ENCODE measurements at regions not wholly inside any gene's neighbourhood (a gene's known extent, or its start where the extent isn't known, plus 50 kb on each side); places are given as distances from the start of the nearest gene placed in this dataset.

DNA sequence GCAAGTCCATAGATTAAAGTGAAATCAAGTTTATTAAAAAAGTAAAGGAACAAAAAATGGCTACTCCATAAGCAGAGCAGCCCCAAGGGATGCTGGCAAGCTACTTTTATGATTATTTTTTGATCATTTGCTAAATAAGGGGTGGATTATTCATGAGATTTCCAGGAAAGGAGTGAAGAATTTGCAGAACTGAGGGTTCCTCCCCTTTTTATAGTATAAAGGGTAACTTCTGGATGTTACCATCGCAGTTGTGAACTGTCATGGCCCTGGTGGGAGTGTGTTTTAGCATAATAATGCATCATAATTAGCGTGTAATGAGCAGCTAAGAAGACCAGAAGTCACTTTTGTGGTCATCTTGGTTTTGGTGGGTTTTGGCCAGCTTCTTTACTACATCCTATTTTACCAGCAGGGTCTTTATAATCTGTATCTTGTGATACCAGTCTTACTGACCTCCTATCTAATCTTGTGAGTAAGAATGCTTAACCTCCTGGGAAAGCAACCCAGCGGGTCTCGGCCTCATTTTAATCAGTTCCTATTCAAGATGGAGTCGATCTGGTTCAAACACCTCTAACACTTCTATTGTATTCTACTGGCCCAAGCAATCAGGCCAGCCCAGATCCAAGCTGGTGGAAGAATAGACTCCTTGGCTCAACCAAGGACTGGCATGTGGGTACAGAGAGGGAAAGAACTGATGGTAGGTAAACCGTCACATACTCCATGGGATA, 87.9 kb upstream of the NPSR1 start:
- TF ChIP-seq, protein P1, sequence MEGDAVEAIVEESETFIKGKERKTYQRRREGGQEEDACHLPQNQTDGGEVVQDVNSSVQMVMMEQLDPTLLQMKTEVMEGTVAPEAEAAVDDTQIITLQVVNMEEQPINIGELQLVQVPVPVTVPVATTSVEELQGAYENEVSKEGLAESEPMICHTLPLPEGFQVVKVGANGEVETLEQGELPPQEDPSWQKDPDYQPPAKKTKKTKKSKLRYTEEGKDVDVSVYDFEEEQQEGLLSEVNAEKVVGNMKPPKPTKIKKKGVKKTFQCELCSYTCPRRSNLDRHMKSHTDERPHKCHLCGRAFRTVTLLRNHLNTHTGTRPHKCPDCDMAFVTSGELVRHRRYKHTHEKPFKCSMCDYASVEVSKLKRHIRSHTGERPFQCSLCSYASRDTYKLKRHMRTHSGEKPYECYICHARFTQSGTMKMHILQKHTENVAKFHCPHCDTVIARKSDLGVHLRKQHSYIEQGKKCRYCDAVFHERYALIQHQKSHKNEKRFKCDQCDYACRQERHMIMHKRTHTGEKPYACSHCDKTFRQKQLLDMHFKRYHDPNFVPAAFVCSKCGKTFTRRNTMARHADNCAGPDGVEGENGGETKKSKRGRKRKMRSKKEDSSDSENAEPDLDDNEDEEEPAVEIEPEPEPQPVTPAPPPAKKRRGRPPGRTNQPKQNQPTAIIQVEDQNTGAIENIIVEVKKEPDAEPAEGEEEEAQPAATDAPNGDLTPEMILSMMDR (IDR thresholded peaks at IDR 0.05): no peak
- no peak for TF ChIP-seq POLR2A (IDR thresholded peaks at IDR 0.05; ENCODE audit: low read depth)

Measured in esophagus muscularis mucosa (tissue), 3 donors.